HEK293T (cell line): ENCODE measurements at regions not wholly inside any gene's neighbourhood (a gene's known extent, or its start where the extent isn't known, plus 50 kb on each side); places are given as distances from the start of the nearest gene placed in this dataset.

ENCODE experiments used
- ARNT ChIP-seq: fragments of 450-650 bp; IDR thresholded peaks from 2 replicates; pipeline ENCODE4 v1.6.1; 2017; ENCODE audit warnings: mild to moderate bottlenecking
- BHLHE40 ChIP-seq: fragments of 450-650 bp; IDR thresholded peaks from 2 replicates; pipeline ENCODE4 v1.6.1; 2016; ENCODE audit warnings: mild to moderate bottlenecking, moderate library complexity, borderline replicate concordance
- ELF4 ChIP-seq: fragments of 450-650 bp; IDR thresholded peaks from 2 replicates; pipeline ENCODE4 v1.6.1; 2017; ENCODE audit warnings: antibody characterized with exemption
- FOXA1 ChIP-seq: fragments of 450-650 bp; IDR thresholded peaks from 2 replicates; pipeline ENCODE4 v1.6.1; 2016; ENCODE audit warnings: mild to moderate bottlenecking
- FOXK2 ChIP-seq: fragments of 450-650 bp; IDR thresholded peaks from 2 replicates; pipeline ENCODE4 v1.6.1; 2016; ENCODE audit warnings: mild to moderate bottlenecking
- HDGF ChIP-seq: fragments of 450-650 bp; IDR thresholded peaks from 2 replicates; pipeline ENCODE4 v1.6.1; 2017; ENCODE audit warnings: antibody characterized with exemption, borderline replicate concordance
- NFRKB ChIP-seq: fragments of 450-650 bp; IDR thresholded peaks from 2 replicates; pipeline ENCODE4 v1.6.1; 2016; ENCODE audit warnings: mild to moderate bottlenecking, moderate library complexity
- SUZ12 ChIP-seq: fragments of 450-650 bp; IDR thresholded peaks from 2 replicates; pipeline ENCODE4 v1.6.1; 2016; ENCODE audit warnings: mild to moderate bottlenecking
- TARDBP ChIP-seq: fragments of 450-650 bp; IDR thresholded peaks from 2 replicates; pipeline ENCODE4 v1.6.1; 2016

GRCh38 chr17:33611532-33611931, 318.4 kb upstream of the ASIC2 start:
- TF ChIP-seq TARDBP (no peak), HDGF (no peak), FOXK2 (no peak), FOXA1 (no peak), SUZ12 (no peak), BHLHE40 (no peak), ARNT (no peak), NFRKB (no peak), ELF4 (no peak)
